Right ventricle myocardium superior (tissue), 1 donor: ENCODE measurements at regions not wholly inside any gene's neighbourhood (a gene's known extent, or its start where the extent isn't known, plus 50 kb on each side); places are given as distances from the start of the nearest gene placed in this dataset.

ENCODE experiments used
- ATAC-seq: fragments of 200-7000 bp; cut with Tn5 transposase; one replicate; pipeline ENCODE4 v1.9.1; 2020; ENCODE audit warnings: mild to moderate bottlenecking; ENCODE audit not compliant: poor library complexity
- DNase-seq: peaks from one replicate; pipeline ENCODE4 v3.0.0-alpha.2; 2020
- intact Hi-C: fragments of 100-400 bp; cut with DNase I; formaldehyde crosslinking; loops from one replicate; pipeline ENCODE4 v1.11.2; 2022
- donor health status: DM: no; HTN: yes; CAD: no; lungs with severe emphysema.

- DNase-seq (no peak), ATAC-seq (peak; percentile 24)
- intact Hi-C loops, result no loop called here
These were observed 232.6 kb upstream of the ANKRD55 start for GRCh38 chr5:56465769-56466135.

- intact Hi-C loops, result no loop called here
- peak; percentile 38 for ATAC-seq
These were observed 232.0 kb upstream of the ANKRD55 start for GRCh38 chr5:56464935-56465768.

GRCh38 chr5:56463944-56464571 lies 230.9 kb upstream of the ANKRD55 start:
- no peak for DNase-seq
- intact Hi-C loops, result no loop called here
- ATAC-seq, result no peak

More at GRCh38 chr5:56464935-56465768, 232.0 kb upstream of the ANKRD55 start:
- DNase-seq, result no peak

- no peak for DNase-seq
- ATAC-seq, result no peak
- intact Hi-C loops, result no loop called here
These were observed 228.5 kb upstream of the ANKRD55 start for GRCh38 chr5:56461584-56461983.

- ATAC-seq (peak; percentile 10), DNase-seq (no peak)
- intact Hi-C loops, result no loop called here
These were observed 227.6 kb upstream of the ANKRD55 start for GRCh38 chr5:56460681-56461191.

GRCh38 chr5:56460195-56460546 lies 227.0 kb upstream of the ANKRD55 start:
- intact Hi-C loops, result no loop called here
- no peak for DNase-seq
- no peak for ATAC-seq

- intact Hi-C loops, result no loop called here
These were observed 226.5 kb upstream of the ANKRD55 start for GRCh38 chr5:56459394-56460194.

GRCh38 chr5:56457887-56458812 lies 225.0 kb upstream of the ANKRD55 start:
- DNase-seq (peak; percentile 48), ATAC-seq (peak; percentile 81)
- intact Hi-C loops, result no loop called here

More at GRCh38 chr5:56459394-56460194, 226.5 kb upstream of the ANKRD55 start:
- no peak for ATAC-seq
- DNase-seq, result no peak

GRCh38 chr5:56456002-56456401 lies 222.9 kb upstream of the ANKRD55 start:
- DNase-seq (no peak), ATAC-seq (no peak)
- intact Hi-C loops, result no loop called here

- ATAC-seq (no peak), DNase-seq (no peak)
- intact Hi-C loops, result no loop called here
These were observed 222.3 kb upstream of the ANKRD55 start for GRCh38 chr5:56455417-56455816.

- intact Hi-C loops, result no loop called here
- DNase-seq (no peak), ATAC-seq (no peak)
These were observed 221.2 kb upstream of the ANKRD55 start for GRCh38 chr5:56454219-56454862.

GRCh38 chr5:56451742-56452141 lies 218.6 kb upstream of the ANKRD55 start:
- intact Hi-C loops, result no loop called here
- DNase-seq (no peak), ATAC-seq (no peak)

- peak; percentile 25 for ATAC-seq
- no peak for DNase-seq
- intact Hi-C loops, result no loop called here
These were observed 217.6 kb upstream of the ANKRD55 start for GRCh38 chr5:56450766-56451165.

GRCh38 chr5:56449071-56449640 lies 216.0 kb upstream of the ANKRD55 start:
- DNase-seq (no peak), ATAC-seq (no peak)
- intact Hi-C loops, result no loop called here

GRCh38 chr5:56447656-56448055 lies 214.5 kb upstream of the ANKRD55 start:
- intact Hi-C loops, result no loop called here
- ATAC-seq (peak; percentile 12), DNase-seq (no peak)

GRCh38 chr5:56447232-56447631 lies 214.1 kb upstream of the ANKRD55 start:
- DNase-seq (no peak), ATAC-seq (peak; percentile 39)
- intact Hi-C loops, result no loop called here

GRCh38 chr5:56446728-56447127 lies 213.6 kb upstream of the ANKRD55 start:
- no peak for DNase-seq
- intact Hi-C loops, result no loop called here
- ATAC-seq, result no peak

- intact Hi-C loops, result no loop called here
- DNase-seq (no peak), ATAC-seq (peak; percentile 21)
These were observed 210.7 kb upstream of the ANKRD55 start for GRCh38 chr5:56443826-56444225.
